ENCODE measurements at regions not wholly inside any gene's neighbourhood (a gene's known extent, or its start where the extent isn't known, plus 50 kb on each side); places are given as distances from the start of the nearest gene placed in this dataset.

DNA sequence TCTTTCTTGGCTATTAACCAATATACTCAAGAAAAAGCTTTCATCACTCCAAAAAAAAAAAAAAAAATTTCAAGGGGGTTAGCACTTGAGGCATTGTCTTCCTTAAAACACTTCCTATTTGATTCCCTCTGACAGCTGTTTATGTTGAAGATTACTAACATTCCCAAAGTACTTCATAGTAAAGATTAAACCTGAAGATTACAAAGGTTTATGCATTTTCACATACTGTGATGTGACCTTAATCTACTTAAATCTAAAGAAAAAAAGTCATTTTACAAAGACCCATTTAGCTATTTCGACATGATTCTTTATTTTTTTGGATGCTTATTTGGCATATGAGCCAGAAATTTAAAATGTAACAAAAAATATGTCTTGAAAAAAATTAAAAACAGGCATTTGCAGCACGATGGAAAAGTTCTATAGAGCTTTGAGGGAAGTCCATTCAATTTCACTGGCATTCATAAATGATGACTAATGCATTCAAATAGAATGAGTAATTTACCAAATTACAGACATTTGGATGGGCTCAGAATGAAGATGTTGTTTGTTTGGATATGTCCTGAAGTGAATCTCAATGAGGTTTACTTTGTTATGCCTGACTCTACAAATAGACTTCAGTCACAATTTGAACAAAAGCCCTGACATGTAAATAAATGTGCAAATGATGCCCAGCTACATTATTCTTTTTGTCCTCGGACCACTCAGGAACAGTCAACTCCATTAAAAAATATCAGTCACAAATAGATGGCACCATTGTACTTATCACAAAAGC is 674.6 kb upstream of the MARCKS start:
- Histone ChIP-seq H3K27ac (no peak overlapping the region), H3K9me3 (no peaks in the 10 kb centered on the region), H3K36me3 (no peaks in the 10 kb centered on the region), H3K27me3 (no peaks in the 10 kb centered on the region), H3K4me1 (no peaks in the 10 kb centered on the region), H3K4me3 (no peak overlapping the region)
- TF ChIP-seq CTCF (IDR thresholded peaks at IDR 0.05) (no peak), POLR2A (IDR thresholded peaks at IDR 0.05) (no peak)
- intact Hi-C loops (cut with DNase I; ENCODE audit: low total_unique reads) = no loop called here
- no peak for DNase-seq

DNA sequence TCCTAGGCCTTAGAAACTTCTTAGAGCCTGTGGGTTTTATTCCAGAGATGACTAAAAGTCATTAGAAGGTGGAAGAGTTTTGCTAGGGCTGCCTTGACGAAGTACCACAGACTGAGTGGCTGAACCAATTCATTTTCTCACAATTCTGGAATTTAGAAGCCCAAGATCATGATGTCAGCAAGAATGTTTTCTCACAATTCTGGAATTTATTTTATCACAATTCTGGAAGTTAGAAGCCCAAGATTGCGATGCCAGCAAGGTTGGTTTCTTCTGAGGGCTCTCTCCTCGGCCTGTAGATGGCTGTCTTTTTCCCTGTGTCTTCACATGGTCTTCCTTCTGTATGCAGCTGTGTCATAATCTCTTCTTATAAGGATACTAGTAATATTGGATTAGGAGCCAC is 672.9 kb upstream of the MARCKS start:
- H3K4me3 ChIP-seq = no peak overlapping the region
- TF ChIP-seq POLR2A (IDR thresholded peaks at IDR 0.05) (no peak), CTCF (IDR thresholded peaks at IDR 0.05) (no peak)
- H3K27ac ChIP-seq = no peak overlapping the region
- H3K27me3 ChIP-seq = no peaks in the 10 kb centered on the region
- DNase-seq = no peak
- H3K9me3 ChIP-seq = no peaks in the 10 kb centered on the region
- intact Hi-C loops (cut with DNase I; ENCODE audit: low total_unique reads) = no loop called here
- H3K36me3 ChIP-seq = no peaks in the 10 kb centered on the region
- no peaks in the 10 kb centered on the region for H3K4me1 ChIP-seq

GRCh38 chr6:113184736-113185135 is 672.4 kb upstream of the MARCKS start:
- intact Hi-C loops (cut with DNase I; ENCODE audit: low total_unique reads) = no loop called here
- no peaks in the 10 kb centered on the region for H3K4me1 ChIP-seq

DNA sequence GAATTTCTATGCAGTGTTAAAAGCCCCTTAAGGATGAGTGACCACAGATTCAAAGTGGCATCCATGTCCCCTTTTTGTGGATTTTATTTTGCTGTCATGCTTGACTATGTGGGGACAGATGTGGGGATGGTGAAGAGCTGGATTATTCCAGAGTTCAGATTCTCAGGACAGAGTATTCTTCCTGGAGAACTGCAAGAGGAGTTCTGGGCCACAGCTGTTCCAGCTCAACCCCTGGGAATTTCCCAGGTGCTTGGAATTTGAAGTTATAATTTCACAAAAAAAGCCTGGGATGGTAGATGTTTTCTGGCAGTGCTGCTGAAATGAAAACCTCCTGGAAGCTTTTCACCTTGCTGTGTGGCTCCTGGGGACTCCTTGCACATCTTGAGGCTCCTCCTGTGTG is 671.8 kb upstream of the MARCKS start:
- H3K4me1 ChIP-seq = no peaks in the 10 kb centered on the region
- H3K4me3 ChIP-seq = no peak overlapping the region
- intact Hi-C loops (cut with DNase I; ENCODE audit: low total_unique reads) = no loop called here
- no peak overlapping the region for H3K27ac ChIP-seq
- no peak for TF ChIP-seq CTCF (IDR thresholded peaks at IDR 0.05)
- TF ChIP-seq POLR2A (IDR thresholded peaks at IDR 0.05) = no peak
- H3K9me3 ChIP-seq = no peaks in the 10 kb centered on the region
- H3K27me3 ChIP-seq = no peaks in the 10 kb centered on the region
- H3K36me3 ChIP-seq = no peaks in the 10 kb centered on the region
- no peak for DNase-seq

More at GRCh38 chr6:113184736-113185135, 672.4 kb upstream of the MARCKS start:
- no peak overlapping the region for H3K4me3 ChIP-seq
- H3K9me3 ChIP-seq = no peaks in the 10 kb centered on the region
- no peaks in the 10 kb centered on the region for H3K27me3 ChIP-seq
- no peaks in the 10 kb centered on the region for H3K36me3 ChIP-seq
- TF ChIP-seq POLR2A (IDR thresholded peaks at IDR 0.05) (no peak), CTCF (IDR thresholded peaks at IDR 0.05) (no peak)
- H3K27ac ChIP-seq = no peak overlapping the region
- no peak for DNase-seq

DNA sequence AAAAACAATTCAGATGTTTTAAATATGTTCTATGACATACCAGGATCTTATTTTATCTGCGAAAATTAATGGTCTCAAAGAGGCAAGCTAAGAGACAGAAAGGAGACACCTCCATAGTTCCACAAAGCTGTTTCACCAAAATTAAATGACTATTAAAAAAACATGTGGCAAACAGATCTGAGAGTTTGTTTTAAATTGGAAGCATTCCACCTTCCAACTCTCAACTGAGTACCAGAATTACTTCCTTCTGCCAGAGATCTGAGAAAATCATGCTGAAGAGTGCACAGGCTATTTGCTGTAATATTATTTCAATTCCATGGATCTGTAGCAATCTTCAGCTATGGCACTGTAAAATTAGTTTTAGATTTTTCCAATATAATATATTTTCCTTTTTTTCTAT is 669.5 kb upstream of the MARCKS start:
- intact Hi-C loops (cut with DNase I; ENCODE audit: low total_unique reads) = no loop called here
- TF ChIP-seq POLR2A (IDR thresholded peaks at IDR 0.05) (no peak), CTCF (IDR thresholded peaks at IDR 0.05) (no peak)

More for the DNA sequence above, 669.5 kb upstream of the MARCKS start:
- Histone ChIP-seq H3K36me3 (no peaks in the 10 kb centered on the region), H3K9me3 (no peaks in the 10 kb centered on the region), H3K27me3 (no peaks in the 10 kb centered on the region), H3K4me1 (no peaks in the 10 kb centered on the region), H3K27ac (no peak overlapping the region), H3K4me3 (no peak overlapping the region)
- no peak for DNase-seq
